Subcutaneous abdominal adipose tissue (tissue), 5 donors: ENCODE measurements at regions not wholly inside any gene's neighbourhood (a gene's known extent, or its start where the extent isn't known, plus 50 kb on each side); places are given as distances from the start of the nearest gene placed in this dataset.
"Not testable (repeated sequence)": the region's sequence is repeated elsewhere in the genome, so short reads cannot be mapped to it uniquely, and the experiment has no call there.

ENCODE experiments used
- H3K27ac ChIP-seq: one replicate; pipeline ENCODE4 v1.7.0; 2013; ENCODE audit warnings: low read depth, mild to moderate bottlenecking, inconsistent platforms, low read length, moderate library complexity
- H3K27me3 ChIP-seq, 5 donors: one replicate each; pipeline ENCODE4 v1.7.0; 2013; ENCODE audit warnings: low read length in 5 of 5, inconsistent platforms in 1 of 5; ENCODE audit not compliant: control insufficient read depth in 5 of 5, insufficient read depth in 4 of 5
- H3K36me3 ChIP-seq, 5 donors: one replicate each; pipeline ENCODE4 v1.7.0; 2013; ENCODE audit warnings: low read length in 5 of 5; ENCODE audit not compliant: control insufficient read depth in 5 of 5, insufficient read depth in 5 of 5
- H3K4me1 ChIP-seq, 5 donors: one replicate each; pipeline ENCODE4 v1.7.0; 2013; ENCODE audit warnings: low read length in 5 of 5, mild to moderate bottlenecking in 3 of 5, moderate library complexity in 1 of 5; ENCODE audit not compliant: control insufficient read depth in 5 of 5, insufficient read depth in 5 of 5
- H3K4me3 ChIP-seq, 5 donors: one replicate each; pipeline ENCODE4 v1.7.0; 2013; ENCODE audit warnings: low read length in 5 of 5, low read depth in 1 of 5
- H3K9ac ChIP-seq, 5 donors: one replicate each; pipeline ENCODE4 v1.7.0; 2013; ENCODE audit warnings: low read length in 5 of 5, mild to moderate bottlenecking in 4 of 5, moderate library complexity in 3 of 5
- H3K9me3 ChIP-seq, 5 donors: one replicate each; pipeline ENCODE4 v1.7.0; 2013; ENCODE audit warnings: low read length in 5 of 5; ENCODE audit not compliant: control insufficient read depth in 5 of 5
- donor health status: healthy.
- donor health status: healthy.
- donor health status: healthy.
- donor health status: healthy.
- donor health status: healthy.

- no peak overlapping the region for H3K9ac ChIP-seq
- peaks cover 0 to 8% (median 3%) of the 10 kb centered on the region in 5 donors for H3K9me3 ChIP-seq
- no peak overlapping the region for H3K27ac ChIP-seq
- no peak overlapping the region for H3K4me3 ChIP-seq
- no peaks in the 10 kb centered on the region for H3K36me3 ChIP-seq
- H3K27me3 ChIP-seq, result no peaks in the 10 kb centered on the region
- no peaks in the 10 kb centered on the region for H3K4me1 ChIP-seq
These were observed 585.9 kb upstream of the NRP1 start for GRCh38 chr10:33920351-33920750.

GRCh38 chr10:33919244-33919643, 584.8 kb upstream of the NRP1 start:
- no peak overlapping the region for H3K9ac ChIP-seq

GRCh38 chr10:33917069-33917780, 582.8 kb upstream of the NRP1 start:
- no peaks in the 10 kb centered on the region for H3K36me3 ChIP-seq

More at GRCh38 chr10:33919244-33919643, 584.8 kb upstream of the NRP1 start:
- Histone ChIP-seq H3K4me3 (no peak overlapping the region), H3K36me3 (no peaks in the 10 kb centered on the region), H3K9me3 (peaks cover 0 to 8% (median 3%) of the 10 kb centered on the region in 5 donors), H3K27me3 (no peaks in the 10 kb centered on the region), H3K4me1 (no peaks in the 10 kb centered on the region), H3K27ac (no peak overlapping the region)

DNA sequence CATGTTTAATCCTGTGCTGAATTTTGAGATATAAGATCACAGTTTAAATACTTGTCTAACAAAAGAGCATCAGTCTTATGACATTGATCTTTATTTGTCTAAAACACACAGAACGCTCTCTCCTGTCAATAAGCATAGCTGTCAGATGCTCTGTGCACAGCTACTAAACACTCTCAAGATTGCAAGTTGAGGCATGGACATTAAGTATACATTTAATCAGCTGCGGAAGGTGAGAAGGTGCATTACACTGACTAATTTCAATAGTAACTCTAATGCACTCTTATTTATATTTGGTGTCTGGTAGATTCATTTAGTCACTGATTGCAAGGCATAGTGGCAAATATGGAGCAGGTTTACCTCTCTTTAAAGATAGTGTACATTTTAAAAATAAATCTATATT, 580.3 kb upstream of the NRP1 start:
- no peaks in the 10 kb centered on the region for H3K4me1 ChIP-seq
- H3K4me3 ChIP-seq, result no peak overlapping the region
- no peaks in the 10 kb centered on the region for H3K27me3 ChIP-seq
- no peak overlapping the region for H3K9ac ChIP-seq
- H3K27ac ChIP-seq, result no peak overlapping the region
- no peaks in the 10 kb centered on the region for H3K36me3 ChIP-seq
- no peaks in the 10 kb centered on the region for H3K9me3 ChIP-seq

More at GRCh38 chr10:33917069-33917780, 582.8 kb upstream of the NRP1 start:
- Histone ChIP-seq H3K27ac (no peak overlapping the region), H3K27me3 (no peaks in the 10 kb centered on the region), H3K9ac (no peak overlapping the region), H3K4me1 (no peaks in the 10 kb centered on the region), H3K9me3 (no peaks in the 10 kb centered on the region), H3K4me3 (no peak overlapping the region)

DNA sequence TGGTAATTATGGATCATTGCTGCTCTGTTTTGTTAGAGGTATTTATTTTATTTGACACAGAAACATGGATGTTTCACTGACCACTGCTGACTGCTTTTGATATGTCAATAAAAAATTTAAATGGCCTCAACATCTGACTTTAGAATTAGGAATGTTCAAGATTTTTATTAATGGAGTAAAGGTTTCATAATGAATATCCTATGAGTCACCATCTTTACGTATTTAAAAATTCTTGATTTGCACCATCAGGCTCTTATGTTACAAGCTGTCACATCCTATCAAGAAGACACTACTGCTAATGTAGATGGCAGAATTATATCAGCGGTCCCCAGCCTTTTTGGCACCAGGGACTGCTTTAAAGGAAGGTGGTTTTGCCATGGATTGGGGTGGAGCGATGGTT, 578.7 kb upstream of the NRP1 start:
- Histone ChIP-seq H3K27ac (no peak overlapping the region), H3K9ac (no peak overlapping the region), H3K27me3 (no peaks in the 10 kb centered on the region), H3K9me3 (no peaks in the 10 kb centered on the region), H3K36me3 (no peaks in the 10 kb centered on the region), H3K4me3 (no peak overlapping the region), H3K4me1 (no peaks in the 10 kb centered on the region)

GRCh38 chr10:33909476-33909875, 575.0 kb upstream of the NRP1 start:
- not testable (repeated sequence) for H3K36me3 ChIP-seq

GRCh38 chr10:33901166-33901565, 566.7 kb upstream of the NRP1 start:
- peak overlapping the region; percentile 69 for H3K27ac ChIP-seq

More at GRCh38 chr10:33909476-33909875, 575.0 kb upstream of the NRP1 start:
- not testable (repeated sequence) for H3K9ac ChIP-seq, H3K9me3 ChIP-seq, H3K27me3 ChIP-seq, H3K27ac ChIP-seq, H3K4me3 ChIP-seq, H3K4me1 ChIP-seq

DNA sequence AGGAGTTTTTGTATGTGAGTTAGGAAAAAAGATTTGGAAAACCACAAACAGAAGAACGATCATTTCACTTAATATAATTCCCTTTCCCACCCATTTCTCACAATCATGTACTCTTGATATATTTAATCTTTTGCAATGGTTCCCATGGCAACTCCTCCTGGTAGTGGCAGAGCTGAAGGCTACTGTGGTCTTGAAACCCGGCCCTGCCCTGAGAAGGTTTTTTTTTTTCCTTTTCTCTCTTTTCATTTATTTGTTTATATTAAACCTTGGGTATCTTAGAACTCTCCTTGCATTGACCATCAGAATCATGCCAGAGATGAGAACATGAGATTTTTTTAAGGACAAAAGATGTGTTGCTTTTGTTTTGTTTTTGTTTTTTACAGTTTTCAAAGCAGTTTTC, 566.1 kb upstream of the NRP1 start:
- H3K4me1 ChIP-seq, result peaks cover 0 to 21% (median 16%) of the 10 kb centered on the region in 5 donors
- no peak overlapping the region for H3K9ac ChIP-seq
- no peaks in the 10 kb centered on the region for H3K36me3 ChIP-seq
- H3K27ac ChIP-seq, result peak overlapping the region; percentile 69
- no peaks in the 10 kb centered on the region for H3K9me3 ChIP-seq
- no peaks in the 10 kb centered on the region for H3K27me3 ChIP-seq
- H3K4me3 ChIP-seq, result no peak overlapping the region

More at GRCh38 chr10:33901166-33901565, 566.7 kb upstream of the NRP1 start:
- no peak overlapping the region for H3K9ac ChIP-seq
- H3K9me3 ChIP-seq, result no peaks in the 10 kb centered on the region
- peaks cover 0 to 21% (median 16%) of the 10 kb centered on the region in 5 donors for H3K4me1 ChIP-seq
- no peaks in the 10 kb centered on the region for H3K36me3 ChIP-seq
- no peaks in the 10 kb centered on the region for H3K27me3 ChIP-seq
- no peak overlapping the region for H3K4me3 ChIP-seq

DNA sequence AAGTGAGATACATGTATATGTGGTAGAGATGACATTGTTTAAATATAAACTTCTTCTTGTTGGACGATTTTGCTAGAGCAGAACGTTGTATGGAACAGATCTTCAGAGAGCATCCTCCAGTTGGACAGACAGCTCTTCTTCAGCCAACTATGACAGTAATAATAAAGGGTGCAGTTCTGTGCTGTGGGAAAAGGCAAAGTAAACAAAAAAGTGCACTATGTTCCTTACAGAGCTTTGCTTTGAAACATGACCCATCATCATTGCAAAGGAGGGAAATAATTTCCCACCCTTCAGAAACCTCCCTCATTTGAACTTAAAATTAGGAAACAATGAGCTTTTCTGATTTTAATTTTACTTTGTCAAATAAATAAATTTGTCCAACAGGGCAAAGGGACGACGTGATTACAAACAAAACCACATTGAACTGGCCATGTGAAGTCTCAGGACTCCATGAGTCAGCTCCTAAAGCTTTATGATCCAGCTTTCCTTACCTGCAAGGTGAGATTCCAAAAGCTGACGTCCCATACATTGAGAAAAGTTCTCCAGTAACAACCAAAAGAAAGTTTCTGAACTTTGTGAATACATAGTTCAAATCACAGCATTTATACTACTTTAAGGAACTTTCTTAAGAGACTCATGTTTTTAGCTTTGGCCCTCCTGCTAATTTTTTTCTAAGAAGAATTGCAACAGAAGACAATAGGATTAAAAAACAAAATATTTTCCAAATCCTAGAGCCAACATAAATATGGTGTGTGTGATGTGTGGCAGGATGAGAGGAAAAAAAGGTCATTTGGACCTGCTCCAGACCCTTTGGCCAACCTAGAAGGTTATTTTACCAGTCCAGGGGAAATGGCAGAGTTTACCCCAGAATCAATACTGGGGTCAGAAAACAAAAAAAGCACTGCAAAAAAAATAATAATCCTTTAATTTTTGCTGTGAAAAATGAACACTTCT, 565.4 kb upstream of the NRP1 start:
- Histone ChIP-seq H3K9ac (no peak overlapping the region), H3K27ac (peak overlapping the region; percentile 69), H3K4me1 (peaks cover 0 to 21% (median 16%) of the 10 kb centered on the region in 5 donors), H3K36me3 (no peaks in the 10 kb centered on the region), H3K9me3 (no peaks in the 10 kb centered on the region), H3K4me3 (no peak overlapping the region), H3K27me3 (no peaks in the 10 kb centered on the region)

GRCh38 chr10:33897291-33897752, 562.9 kb upstream of the NRP1 start:
- Histone ChIP-seq H3K27me3 (no peaks in the 10 kb centered on the region), H3K9ac (no peak overlapping the region), H3K36me3 (no peaks in the 10 kb centered on the region), H3K27ac (no peak overlapping the region), H3K4me1 (peaks cover 6 to 30% (median 21%) of the 10 kb centered on the region in 5 donors), H3K9me3 (no peaks in the 10 kb centered on the region), H3K4me3 (no peak overlapping the region)
